ENCODE measurements at regions not wholly inside any gene's neighbourhood (a gene's known extent, or its start where the extent isn't known, plus 50 kb on each side); places are given as distances from the start of the nearest gene placed in this dataset.

GRCh38 chr12:25866586-25867378 is 91.7 kb upstream of the RASSF8 start:
- TF ChIP-seq ZNF274 (IDR thresholded peaks at IDR 0.05; ENCODE audit: low read depth, low read length) (no peak), YY1 (IDR thresholded peaks at IDR 0.05; ENCODE audit: insufficient read depth, insufficient read length) (no peak), SUZ12 (IDR thresholded peaks at IDR 0.05; ENCODE audit: extremely low read depth, insufficient read depth, insufficient read length) (no peak)
